Erythroblast (primary cell): ENCODE measurements at regions not wholly inside any gene's neighbourhood (a gene's known extent, or its start where the extent isn't known, plus 50 kb on each side); places are given as distances from the start of the nearest gene placed in this dataset.

ENCODE experiments used
- DNase-seq, 2 experiments: peaks; one replicate each; lab custom pipeline; 2025; lab: John Stamatoyannopoulos, UW
- GATA1 ChIP-seq: IDR thresholded peaks from 2 replicates; pipeline ENCODE4 v1.6.1; 2011; ENCODE audit warnings: low read depth, mild to moderate bottlenecking, control low read depth, low read length, moderate library complexity
- POLR2A ChIP-seq: IDR thresholded peaks from 2 replicates; pipeline ENCODE4 v1.6.1; 2011; ENCODE audit warnings: mild to moderate bottlenecking, low read length

GRCh38 chr3:66581256-66581655 is 80.4 kb upstream of the LRIG1 start:
- DNase-seq, result no peak
- TF ChIP-seq GATA1 (no peak), POLR2A (no peak)

- TF ChIP-seq GATA1 (no peak), POLR2A (no peak)
- no peak for DNase-seq
Measured at GRCh38 chr3:66582721-66583423, 82.0 kb upstream of the LRIG1 start.

- TF ChIP-seq POLR2A (no peak), GATA1 (no peak)
- no peak for DNase-seq
Measured at GRCh38 chr3:66583424-66584040, 82.7 kb upstream of the LRIG1 start.

GRCh38 chr3:66585520-66586095 is 84.8 kb upstream of the LRIG1 start:
- TF ChIP-seq POLR2A (no peak), GATA1 (no peak)
- DNase-seq, result no peak

DNA sequence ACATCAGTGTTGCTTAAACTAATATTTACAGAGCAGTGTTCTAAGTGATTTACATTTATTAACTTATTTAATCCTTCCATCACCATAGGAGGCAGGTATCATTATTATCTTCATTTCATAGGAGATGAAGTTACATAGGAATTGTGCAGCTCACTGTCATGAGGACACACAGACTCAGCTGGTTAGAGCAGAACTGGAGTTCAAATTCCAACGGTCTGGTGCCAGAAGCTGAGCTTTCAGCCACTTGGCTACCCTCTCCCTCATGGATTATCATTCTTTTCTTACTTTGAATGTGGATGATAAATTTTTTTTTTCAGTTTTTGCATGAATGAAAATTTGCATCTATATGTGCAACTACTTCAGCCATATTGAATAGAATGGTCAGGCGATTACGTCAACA is 86.0 kb upstream of the LRIG1 start:
- TF ChIP-seq POLR2A, result no peak
- TF ChIP-seq GATA1, result no peak

GRCh38 chr3:66588340-66588847 is 87.6 kb upstream of the LRIG1 start:
- TF ChIP-seq POLR2A, result no peak
- no peak for TF ChIP-seq GATA1
- no peak for DNase-seq

More for the DNA sequence above, 86.0 kb upstream of the LRIG1 start:
- DNase-seq, result no peak

DNA sequence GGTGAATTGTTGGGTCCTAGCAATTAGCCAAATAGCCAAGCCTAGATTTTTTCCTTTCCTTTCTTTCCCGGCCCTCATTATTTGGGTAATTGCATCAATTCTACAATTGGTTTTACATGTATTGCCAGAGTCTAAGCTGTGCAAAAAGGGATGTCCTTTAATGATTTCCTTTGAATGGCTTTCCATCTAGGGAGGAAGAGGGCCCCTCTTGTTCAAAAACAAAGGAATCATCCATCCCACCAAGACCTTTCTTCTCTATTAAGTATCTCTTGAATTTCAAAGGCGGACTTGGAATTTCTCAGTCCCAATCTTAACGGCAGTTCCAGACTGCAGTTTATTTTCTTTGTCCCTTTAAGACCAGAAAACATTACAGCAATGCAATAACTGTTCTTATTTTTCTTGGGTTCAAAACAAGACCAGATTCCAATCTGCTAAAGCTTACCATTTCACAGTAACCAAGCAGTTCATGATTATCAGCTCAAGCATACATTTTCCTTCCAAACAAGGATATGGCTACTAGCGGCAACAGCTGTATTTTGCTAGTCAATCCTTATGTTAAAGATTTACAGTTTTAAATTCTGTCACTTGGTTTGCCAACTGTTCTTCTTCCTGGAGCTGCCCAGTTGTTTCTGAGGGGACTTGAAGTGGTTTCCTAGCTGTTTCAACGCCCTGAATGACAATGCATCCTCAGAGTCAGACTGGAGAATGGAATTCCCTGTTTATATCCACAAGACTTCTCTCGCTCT is 91.4 kb upstream of the LRIG1 start:
- DNase-seq, result no peak
- TF ChIP-seq GATA1, result no peak

GRCh38 chr3:66592927-66593625 is 92.3 kb upstream of the LRIG1 start:
- TF ChIP-seq POLR2A (no peak), GATA1 (no peak)
- DNase-seq, result no peak

DNA sequence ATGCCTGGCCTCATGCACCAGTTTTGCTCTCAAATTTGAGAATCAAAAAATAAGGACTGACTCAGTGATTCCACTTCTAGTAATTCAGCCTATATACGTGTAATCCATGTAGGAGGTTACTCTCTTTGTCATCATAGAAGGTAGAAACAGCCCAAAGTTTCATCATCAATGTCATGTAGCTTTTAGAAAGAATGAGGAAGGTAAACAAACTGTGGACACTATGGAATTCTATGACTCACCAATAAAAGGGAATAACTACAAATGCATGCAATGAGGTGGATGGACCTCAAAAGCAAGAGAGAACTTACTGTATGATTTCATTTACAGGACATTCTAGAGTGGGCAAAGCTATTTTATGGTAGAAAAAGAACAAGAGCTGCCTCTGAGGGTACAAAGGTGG is 93.2 kb upstream of the LRIG1 start:
- no peak for DNase-seq
- TF ChIP-seq GATA1 (no peak), POLR2A (no peak)

- TF ChIP-seq POLR2A (no peak), GATA1 (no peak)
- no peak for DNase-seq
Measured at GRCh38 chr3:66597308-66597863, 96.6 kb upstream of the LRIG1 start.

DNA sequence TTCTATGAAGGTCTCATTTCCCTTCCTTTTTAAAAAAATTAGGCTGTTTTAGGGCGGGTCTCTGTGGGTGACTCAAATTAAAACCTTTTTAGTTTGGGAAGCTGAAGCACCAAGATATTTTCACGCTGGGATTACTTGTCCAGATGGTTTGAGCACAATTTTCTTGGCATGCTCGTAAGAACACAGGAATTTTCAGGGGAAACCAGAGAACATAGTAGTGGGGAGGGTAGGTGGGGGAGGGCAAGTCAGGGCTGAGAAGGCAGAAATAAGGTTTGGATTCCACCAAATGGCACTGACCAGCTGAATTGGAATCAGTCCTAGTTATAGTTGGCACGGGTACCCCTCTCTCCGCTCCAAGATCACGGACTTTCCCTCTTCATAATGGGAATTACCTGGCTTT is 97.3 kb upstream of the LRIG1 start:
- no peak for DNase-seq
- TF ChIP-seq GATA1 (no peak), POLR2A (no peak)

DNA sequence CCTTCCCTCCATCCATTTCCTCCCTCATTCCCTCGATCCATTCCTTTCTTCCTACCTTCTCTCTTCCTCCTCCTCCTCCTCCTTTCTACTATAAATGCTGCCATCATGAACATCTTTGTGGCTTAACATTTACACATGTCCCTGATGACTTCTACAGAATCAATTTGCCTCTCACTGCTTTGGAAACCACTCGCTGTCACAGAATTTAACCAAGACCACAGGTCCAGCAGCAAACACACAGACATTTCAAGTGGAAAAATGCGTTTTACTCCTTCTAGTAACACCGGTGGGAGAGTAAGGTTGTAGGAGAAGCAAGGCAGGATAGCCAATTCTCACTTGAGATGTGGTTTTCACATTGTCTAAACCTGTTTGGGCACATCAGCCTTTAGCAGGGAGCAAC is 101.4 kb upstream of the LRIG1 start:
- no peak for DNase-seq
- TF ChIP-seq GATA1 (no peak), POLR2A (no peak)

DNA sequence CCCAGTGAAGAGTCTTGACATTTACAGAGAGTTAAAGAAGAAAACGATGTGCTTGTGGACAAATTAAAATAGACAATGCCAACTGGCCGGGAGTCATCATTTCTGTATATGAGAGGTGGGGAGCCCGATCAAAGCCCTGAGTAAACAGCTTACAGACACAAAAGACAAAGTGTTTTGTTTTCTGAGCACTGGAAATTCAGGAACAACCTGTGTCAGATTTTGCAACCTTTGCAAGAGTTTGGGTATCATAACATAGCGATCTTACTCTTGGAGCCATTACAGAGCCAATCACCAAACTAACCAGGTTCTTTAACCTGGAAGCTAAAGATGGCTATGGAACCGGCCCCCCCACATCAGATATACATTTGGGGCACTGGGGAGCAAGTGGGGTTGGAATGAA is 101.9 kb upstream of the LRIG1 start:
- TF ChIP-seq POLR2A (no peak), GATA1 (no peak)
- no peak for DNase-seq
